Neural cell (in vitro differentiated cells): ENCODE measurements at regions not wholly inside any gene's neighbourhood (a gene's known extent, or its start where the extent isn't known, plus 50 kb on each side); places are given as distances from the start of the nearest gene placed in this dataset.

Source experiments
- H2AFZ ChIP-seq: fragments of 200-600, 300-800 bp; sonication (generic), shearing (Covaris generic); 2 replicates; pipeline ENCODE4 v1.6.0; 2014; ENCODE audit warnings: low read depth, mild to moderate bottlenecking, antibody characterized with exemption, low read length, moderate library complexity
- H3F3A ChIP-seq: fragments of 200-600 bp; shearing (Covaris generic); 2 replicates; pipeline ENCODE4 v1.6.1; 2016; ENCODE audit warnings: mild to moderate bottlenecking, moderate library complexity, mixed read lengths, antibody characterized with exemption, low read length; ENCODE audit not compliant: insufficient read depth, poor library complexity, severe bottlenecking
- H3K27ac ChIP-seq: fragments of 200-600, 300-800 bp; sonication (generic), shearing (Covaris generic); 2 replicates; pipeline ENCODE4 v1.5.1; 2014; ENCODE audit warnings: mild to moderate bottlenecking, low read length, moderate library complexity
- H3K27me3 ChIP-seq: fragments of 300-800, 200-600 bp; sonication (generic), shearing (Covaris generic); 2 replicates; pipeline ENCODE4 v1.6.0; 2014; ENCODE audit warnings: mild to moderate bottlenecking, low read depth, low read length, moderate library complexity; ENCODE audit not compliant: insufficient read depth
- H3K36me3 ChIP-seq: fragments of 300-800, 200-600 bp; sonication (generic), shearing (Covaris generic); 2 replicates; pipeline ENCODE4 v1.5.1; 2014; ENCODE audit warnings: mild to moderate bottlenecking, antibody characterized with exemption, low read length, moderate library complexity; ENCODE audit not compliant: insufficient read depth
- H3K4me2 ChIP-seq: fragments of 300-800, 200-600 bp; sonication (generic), shearing (Covaris generic); 2 replicates; pipeline ENCODE4 v1.6.0; 2014; ENCODE audit warnings: mild to moderate bottlenecking, low read length
- H3K4me3 ChIP-seq: fragments of 300-800, 200-600 bp; sonication (generic), shearing (Covaris generic); 2 replicates; pipeline ENCODE4 v1.5.1; 2014; ENCODE audit warnings: mild to moderate bottlenecking, low read length, moderate library complexity
- H3K79me2 ChIP-seq: fragments of 200-600 bp; shearing (Covaris generic); replicated peaks from 2 replicates; pipeline ENCODE4 v1.6.0; 2014; ENCODE audit warnings: mild to moderate bottlenecking, low read length, moderate library complexity; ENCODE audit not compliant: insufficient read depth
- H3K9ac ChIP-seq: fragments of 300-800, 200-600 bp; sonication (generic), shearing (Covaris generic); 2 replicates; pipeline ENCODE4 v1.6.1; 2016; ENCODE audit warnings: mild to moderate bottlenecking, low read length, mixed read lengths
- H3K9me2 ChIP-seq: fragments of 200-600 bp; shearing (Covaris generic); 2 replicates; pipeline ENCODE4 v1.6.1; 2016; ENCODE audit warnings: mild to moderate bottlenecking, low read length, mixed read lengths; ENCODE audit not compliant: insufficient read depth
- H3K9me3 ChIP-seq: fragments of 200-600, 300-800 bp; sonication (generic), shearing (Covaris generic); 2 replicates; pipeline ENCODE4 v1.6.1; 2016; ENCODE audit warnings: mild to moderate bottlenecking, mixed run types, low read length, moderate library complexity, mixed read lengths
- H4K20me1 ChIP-seq: fragments of 200-600 bp; shearing (Covaris generic); 2 replicates; pipeline ENCODE4 v1.6.1; 2016; ENCODE audit warnings: mild to moderate bottlenecking, mixed run types; ENCODE audit not compliant: insufficient read depth
- CTCF ChIP-seq: fragments of 450-650 bp; IDR thresholded peaks from 2 replicates; pipeline ENCODE4 v1.5.1; 2014; ENCODE audit warnings: antibody characterized with exemption, mild to moderate bottlenecking, moderate library complexity; ENCODE audit not compliant: poor library complexity, severe bottlenecking
- EP300 ChIP-seq: fragments of 450-650 bp; conservative IDR thresholded peaks from 2 replicates; pipeline ENCODE4 v1.6.1; 2014; ENCODE audit warnings: antibody characterized with exemption, mild to moderate bottlenecking, moderate library complexity; ENCODE audit not compliant: poor library complexity, severe bottlenecking
- EZH2 ChIP-seq: fragments of 200-600, 300-800 bp; shearing (Covaris generic), sonication (generic); IDR thresholded peaks from 2 replicates; pipeline ENCODE4 v1.6.1; 2014; ENCODE audit warnings: antibody characterized with exemption, low read length, borderline replicate concordance, mild to moderate bottlenecking; ENCODE audit not compliant: insufficient read depth, poor library complexity, severe bottlenecking
- MXI1 ChIP-seq: fragments of 450-650 bp; conservative IDR thresholded peaks from 2 replicates; pipeline ENCODE4 v1.6.1; 2014; ENCODE audit warnings: antibody characterized with exemption, mild to moderate bottlenecking; ENCODE audit not compliant: poor library complexity, severe bottlenecking
- POLR2AphosphoS5 ChIP-seq: IDR thresholded peaks from 2 replicates; pipeline ENCODE4 v1.6.1; 2012
- RAD21 ChIP-seq: fragments of 450-650 bp; conservative IDR thresholded peaks from 2 replicates; pipeline ENCODE4 v1.6.1; 2014; ENCODE audit warnings: antibody characterized with exemption, mild to moderate bottlenecking, moderate library complexity
- REST ChIP-seq: IDR thresholded peaks from 2 replicates; pipeline ENCODE4 v1.6.1; 2012; ENCODE audit warnings: borderline replicate concordance
- SMC3 ChIP-seq: fragments of 450-650 bp; conservative IDR thresholded peaks from 2 replicates; pipeline ENCODE4 v1.6.1; 2014; ENCODE audit warnings: antibody characterized with exemption, mild to moderate bottlenecking, moderate library complexity; ENCODE audit not compliant: poor library complexity
- TAF1 ChIP-seq: IDR thresholded peaks from 2 replicates; pipeline ENCODE4 v1.6.1; 2012; ENCODE audit warnings: low read depth

DNA sequence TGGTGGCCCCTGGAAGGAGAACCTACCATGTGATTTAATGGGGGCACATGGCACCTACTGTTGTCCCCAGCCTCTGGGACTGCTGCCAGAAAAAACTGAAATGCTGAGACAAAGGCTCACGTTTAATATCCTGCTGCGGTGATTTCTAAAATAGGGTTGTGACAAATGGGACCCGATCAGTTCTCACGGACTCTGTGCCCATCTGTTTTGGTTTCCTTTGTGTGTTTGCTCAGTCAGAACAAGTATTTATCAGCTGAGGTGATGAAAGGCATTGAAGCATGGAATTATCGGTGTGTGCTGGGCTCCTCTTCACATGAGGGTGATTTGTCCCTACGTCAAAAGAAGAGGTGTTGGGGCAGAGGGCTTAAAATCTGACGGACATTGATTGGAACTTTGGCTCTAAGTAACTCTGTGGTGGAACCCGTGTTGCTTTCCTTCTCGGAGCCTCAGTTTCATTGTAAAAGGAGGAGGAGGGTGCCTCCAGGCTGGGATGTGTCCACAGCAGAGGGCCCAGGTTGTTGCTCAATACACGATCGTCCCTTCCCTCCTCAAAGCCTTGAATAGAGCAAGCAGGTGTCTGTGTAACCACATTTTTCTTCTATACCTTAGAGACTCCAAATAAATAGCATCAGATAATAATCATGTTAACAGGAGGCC, 283.3 kb upstream of the RGMA start:
- Histone ChIP-seq H3K79me2 (no peaks in the 10 kb centered on the region), H4K20me1 (no peaks in the 10 kb centered on the region), H3K9me2 (no peaks in the 10 kb centered on the region), H3K36me3 (no peaks in the 10 kb centered on the region), H3K27me3 (no peaks in the 10 kb centered on the region), H2AFZ (no peak overlapping the region), H3K9ac (no peak overlapping the region), H3K9me3 (no peaks in the 10 kb centered on the region), H3K4me3 (no peak overlapping the region), H3F3A (no peaks in the 10 kb centered on the region), H3K4me2 (no peak overlapping the region), H3K27ac (no peak overlapping the region)
- TF ChIP-seq RAD21 (no peak), EP300 (no peak), TAF1 (no peak), CTCF (no peak), SMC3 (no peak), POLR2AphosphoS5 (no peak)

DNA sequence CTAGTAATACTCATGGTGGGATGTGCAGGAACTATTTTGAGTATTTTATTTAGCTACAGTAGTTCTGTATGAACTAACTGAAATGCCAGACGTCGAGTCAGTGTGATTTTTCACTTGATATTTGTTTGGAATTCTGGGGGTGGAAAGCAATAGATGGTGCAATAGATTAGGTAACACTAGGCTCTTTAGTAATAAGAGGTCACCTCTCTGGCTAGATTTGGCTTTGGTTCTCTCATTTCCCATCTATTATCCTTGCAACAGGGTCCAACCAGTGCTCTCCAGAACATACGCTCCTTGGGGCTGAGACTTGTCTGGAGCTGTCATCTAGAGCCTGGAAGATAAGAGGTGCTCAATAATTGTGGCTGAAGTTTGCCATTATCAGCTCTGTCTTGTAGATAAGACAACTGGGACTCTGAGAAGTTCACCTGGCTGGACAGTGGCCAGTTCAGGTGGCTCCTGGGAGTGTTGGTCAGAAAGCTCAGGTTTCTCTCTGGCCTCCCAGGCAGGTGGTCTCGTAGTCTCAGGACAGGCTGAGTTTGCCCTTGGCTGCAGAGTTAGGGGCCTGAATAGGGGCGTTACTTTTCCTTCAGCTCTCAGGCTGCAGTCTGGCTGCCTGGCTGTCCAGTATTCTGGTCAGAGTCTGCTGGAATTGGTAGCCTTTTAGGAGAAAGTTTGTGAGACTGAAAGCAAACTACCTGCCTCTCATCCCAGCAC, 277.5 kb upstream of the RGMA start:
- Histone ChIP-seq H3F3A (no peaks in the 10 kb centered on the region), H3K27ac (no peak overlapping the region), H3K9me3 (no peaks in the 10 kb centered on the region), H4K20me1 (no peaks in the 10 kb centered on the region), H3K27me3 (no peaks in the 10 kb centered on the region), H2AFZ (no peak overlapping the region), H3K4me3 (no peak overlapping the region), H3K9ac (no peak overlapping the region), H3K4me2 (no peak overlapping the region), H3K9me2 (no peaks in the 10 kb centered on the region), H3K36me3 (no peaks in the 10 kb centered on the region), H3K79me2 (peaks cover 5% of the 10 kb centered on the region)
- TF ChIP-seq EZH2: no peak
- no peak for TF ChIP-seq SMC3
- TF ChIP-seq POLR2AphosphoS5: no peak
- TF ChIP-seq TAF1: no peak
- no peak for TF ChIP-seq CTCF
- TF ChIP-seq RAD21: no peak
- TF ChIP-seq EP300: no peak
- TF ChIP-seq REST: no peak
- TF ChIP-seq MXI1: no peak
